DOHH2 (cell line): ENCODE measurements at regions not wholly inside any gene's neighbourhood (a gene's known extent, or its start where the extent isn't known, plus 50 kb on each side); places are given as distances from the start of the nearest gene placed in this dataset.

Experiments
- CTCF ChIP-seq: fragments of 200-600 bp; sonication (generic); IDR thresholded peaks from one replicate; pipeline ENCODE4 v1.5.1; 2014; ENCODE audit warnings: antibody characterized with exemption, mild to moderate bottlenecking, low read depth, low read length; ENCODE audit not compliant: poor library complexity, severe bottlenecking
- EZH2phosphoT487 ChIP-seq: fragments of 200-600 bp; sonication (generic); IDR thresholded peaks from 2 replicates; pipeline ENCODE4 v1.6.1; 2017; ENCODE audit warnings: borderline replicate concordance, mild to moderate bottlenecking, antibody characterized with exemption, low read length, moderate library complexity, mixed read lengths

DNA sequence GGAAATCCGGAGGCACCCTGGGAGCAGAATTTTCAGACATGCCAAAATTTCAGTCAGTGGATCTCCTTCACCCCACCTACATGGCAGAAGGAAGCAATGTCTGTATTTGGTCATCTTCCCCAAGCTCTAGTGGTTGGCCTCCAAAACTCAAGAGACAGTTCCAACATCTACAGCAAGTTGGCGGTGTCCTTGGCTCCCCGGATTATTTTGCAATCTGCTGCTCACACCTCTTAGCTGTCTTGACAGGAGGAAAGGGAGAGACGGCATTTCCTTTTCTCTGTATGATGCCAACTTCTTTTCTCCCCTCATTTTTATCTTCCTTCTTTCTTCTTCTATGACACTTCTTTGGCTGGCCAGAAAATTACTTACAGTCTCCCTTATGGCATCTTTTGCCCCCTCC is 159.9 kb downstream of the SUCLA2 start:
- TF ChIP-seq CTCF, result no peak
- TF ChIP-seq EZH2phosphoT487, result no peak
